Transverse colon (tissue), 4 donors: ENCODE measurements at regions not wholly inside any gene's neighbourhood (a gene's known extent, or its start where the extent isn't known, plus 50 kb on each side); places are given as distances from the start of the nearest gene placed in this dataset.

Experiments
- CTCF ChIP-seq, 5 experiments: fragments of 200-600 bp in 3 of 5; fragments of 450-650 bp in 2 of 5; sonication (generic) in 3 of 5; IDR thresholded peaks; 1 replicate in 2 of 5; 2 replicates in 3 of 5; pipeline ENCODE4 v1.5.1; 2016 to 2017; ENCODE audit warnings: antibody characterized with exemption in 5 of 5, inconsistent platforms in 3 of 5, mild to moderate bottlenecking in 2 of 5, moderate library complexity in 1 of 5
- POLR2A ChIP-seq: fragments of 450-650 bp; IDR thresholded peaks from one replicate; pipeline ENCODE4 v1.6.1; 2016; ENCODE audit warnings: antibody characterized with exemption, mild to moderate bottlenecking, moderate library complexity
- POLR2AphosphoS5 ChIP-seq, 3 donors: sonication (generic); formaldehyde crosslinking; IDR thresholded peaks; one replicate each; pipeline ENCODE4 v1.6.1; 2016; ENCODE audit warnings: antibody characterized with exemption in 3 of 3

GRCh38 chrX:19195243-19195610 lies 73.0 kb upstream of the ADGRG2 start:
- TF ChIP-seq POLR2AphosphoS5 (IDR thresholded peaks at IDR 0.05) (no peak), CTCF (IDR thresholded peaks at IDR 0.05) (no peak), POLR2A (no peak)
